GM12874 (cell line): ENCODE measurements at regions not wholly inside any gene's neighbourhood (a gene's known extent, or its start where the extent isn't known, plus 50 kb on each side); places are given as distances from the start of the nearest gene placed in this dataset.

Experiments used
- CTCF ChIP-seq: IDR thresholded peaks from 2 replicates; pipeline ENCODE4 v1.5.1; 2011; ENCODE audit warnings: low read depth, mild to moderate bottlenecking, control low read depth, low read length, moderate library complexity; ENCODE audit not compliant: insufficient read depth

GRCh38 chr20:7691647-7692269 is 248.5 kb downstream of the HAO1 start:
- TF ChIP-seq CTCF = no peak

GRCh38 chr20:7692478-7692877 is 247.8 kb downstream of the HAO1 start:
- TF ChIP-seq CTCF = no peak

GRCh38 chr20:7693761-7694160 is 246.5 kb downstream of the HAO1 start:
- no peak for TF ChIP-seq CTCF

GRCh38 chr20:7695051-7695495 is 245.2 kb downstream of the HAO1 start:
- no peak for TF ChIP-seq CTCF

- no peak for TF ChIP-seq CTCF
These were observed 244.6 kb downstream of the HAO1 start for GRCh38 chr20:7695635-7696034.

- no peak for TF ChIP-seq CTCF
These were observed 243.9 kb downstream of the HAO1 start for GRCh38 chr20:7696311-7696710.

- no peak for TF ChIP-seq CTCF
These were observed 238.1 kb downstream of the HAO1 start for GRCh38 chr20:7702141-7702540.
